ENCODE measurements at regions not wholly inside any gene's neighbourhood (a gene's known extent, or its start where the extent isn't known, plus 50 kb on each side); places are given as distances from the start of the nearest gene placed in this dataset.

- peak overlapping the region; percentile 84 for H3K4me3 ChIP-seq (ENCODE audit: low read depth, low read length)
- TF ChIP-seq, protein P1, sequence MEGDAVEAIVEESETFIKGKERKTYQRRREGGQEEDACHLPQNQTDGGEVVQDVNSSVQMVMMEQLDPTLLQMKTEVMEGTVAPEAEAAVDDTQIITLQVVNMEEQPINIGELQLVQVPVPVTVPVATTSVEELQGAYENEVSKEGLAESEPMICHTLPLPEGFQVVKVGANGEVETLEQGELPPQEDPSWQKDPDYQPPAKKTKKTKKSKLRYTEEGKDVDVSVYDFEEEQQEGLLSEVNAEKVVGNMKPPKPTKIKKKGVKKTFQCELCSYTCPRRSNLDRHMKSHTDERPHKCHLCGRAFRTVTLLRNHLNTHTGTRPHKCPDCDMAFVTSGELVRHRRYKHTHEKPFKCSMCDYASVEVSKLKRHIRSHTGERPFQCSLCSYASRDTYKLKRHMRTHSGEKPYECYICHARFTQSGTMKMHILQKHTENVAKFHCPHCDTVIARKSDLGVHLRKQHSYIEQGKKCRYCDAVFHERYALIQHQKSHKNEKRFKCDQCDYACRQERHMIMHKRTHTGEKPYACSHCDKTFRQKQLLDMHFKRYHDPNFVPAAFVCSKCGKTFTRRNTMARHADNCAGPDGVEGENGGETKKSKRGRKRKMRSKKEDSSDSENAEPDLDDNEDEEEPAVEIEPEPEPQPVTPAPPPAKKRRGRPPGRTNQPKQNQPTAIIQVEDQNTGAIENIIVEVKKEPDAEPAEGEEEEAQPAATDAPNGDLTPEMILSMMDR (IDR thresholded peaks at IDR 0.05; ENCODE audit: low read depth, low read length), result peak; percentile 96
These were observed 53.6 kb upstream of the IGFBP7 start for GRCh38 chr4:57163530-57164459.

- TF ChIP-seq, protein P1 (IDR thresholded peaks at IDR 0.05; ENCODE audit: low read depth, low read length), result no peak
- no peak overlapping the region for H3K4me3 ChIP-seq (ENCODE audit: low read depth, low read length)
These were observed 52.4 kb upstream of the IGFBP7 start for GRCh38 chr4:57162499-57163019.

Measured in WI38 (cell line).